Tibial nerve (tissue), 4 donors: ENCODE measurements at regions not wholly inside any gene's neighbourhood (a gene's known extent, or its start where the extent isn't known, plus 50 kb on each side); places are given as distances from the start of the nearest gene placed in this dataset.

Experiments
- CTCF ChIP-seq, 5 experiments: fragments of 200-600 bp in 3 of 5; fragments of 450-650 bp in 2 of 5; sonication (generic) in 3 of 5; IDR thresholded peaks; one replicate each; pipeline ENCODE4 v1.5.1; 2016 to 2019; ENCODE audit warnings: antibody characterized with exemption in 5 of 5, mild to moderate bottlenecking in 3 of 5, moderate library complexity in 2 of 5
- EP300 ChIP-seq, 2 donors: sonication (generic); formaldehyde crosslinking; IDR thresholded peaks; one replicate each; pipeline ENCODE4 v1.6.1; 2017; ENCODE audit warnings: antibody characterized with exemption in 2 of 2, mild to moderate bottlenecking in 1 of 2
- POLR2A ChIP-seq, 2 donors: fragments of 450-650 bp; IDR thresholded peaks; one replicate each; pipeline ENCODE4 v1.6.1; 2017; ENCODE audit warnings: antibody characterized with exemption in 2 of 2, mild to moderate bottlenecking in 2 of 2, moderate library complexity in 2 of 2

DNA sequence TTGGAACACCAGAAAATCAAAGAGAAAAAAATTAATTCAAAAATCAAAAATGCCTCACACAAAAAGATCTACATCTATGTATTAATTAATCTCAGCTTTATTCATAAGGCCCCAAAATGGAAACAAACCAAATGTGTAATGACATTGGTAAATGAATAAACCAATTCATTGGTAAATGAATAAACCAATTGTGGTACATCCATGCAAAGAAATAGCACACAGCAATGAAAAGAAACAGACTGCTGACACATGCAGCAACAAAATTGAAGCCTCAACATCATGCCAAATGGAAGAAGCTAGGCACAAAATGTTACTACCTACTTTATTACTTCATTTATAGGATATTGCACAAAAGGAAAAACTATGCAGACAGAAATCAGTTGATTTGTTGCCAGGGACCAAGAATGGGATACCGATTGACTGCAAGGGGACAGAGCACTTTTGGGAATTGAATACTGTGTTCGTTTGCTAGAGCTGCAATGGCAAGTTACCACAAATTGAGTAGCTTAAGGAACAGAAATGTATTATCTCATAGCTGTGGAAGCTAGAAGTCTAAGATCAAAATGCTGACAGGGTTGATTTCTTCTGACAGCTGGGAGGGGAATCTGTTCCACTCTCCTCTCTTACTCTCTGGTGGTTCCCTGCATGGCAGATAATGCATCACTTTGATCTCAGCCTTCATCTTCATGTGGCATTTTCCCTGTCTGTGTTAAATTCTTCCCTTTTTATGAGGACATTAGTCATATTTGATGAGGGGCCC, 252.8 kb downstream of the RFC3 start:
- TF ChIP-seq CTCF (IDR thresholded peaks at IDR 0.05): no peak
- no peak for TF ChIP-seq POLR2A (IDR thresholded peaks at IDR 0.05)
- no peak for TF ChIP-seq EP300 (IDR thresholded peaks at IDR 0.05)
